HG03575 (cell line): ENCODE measurements at regions not wholly inside any gene's neighbourhood (a gene's known extent, or its start where the extent isn't known, plus 50 kb on each side); places are given as distances from the start of the nearest gene placed in this dataset.
"Not testable (repeated sequence)": the region's sequence is repeated elsewhere in the genome, so short reads cannot be mapped to it uniquely, and the experiment has no call there.

ENCODE experiments used
- ATAC-seq: cut with Tn5 transposase; IDR thresholded peaks from one replicate; pipeline ENCODE4 v1.9.1; 2021; ENCODE audit not compliant: unreplicated experiment, insufficient number of reproducible peaks, low FRiP score; ENCODE audit errors: extremely low read depth

GRCh38 chr15:46897266-46897665 lies 820.0 kb upstream of the SEMA6D start:
- no peak for ATAC-seq

- ATAC-seq, result no peak
These were observed 816.3 kb upstream of the SEMA6D start for GRCh38 chr15:46901001-46901400.

- ATAC-seq, result no peak
These were observed 799.5 kb upstream of the SEMA6D start for GRCh38 chr15:46917721-46918252.

GRCh38 chr15:46918462-46919140 lies 798.7 kb upstream of the SEMA6D start:
- ATAC-seq, result no peak

- ATAC-seq, result no peak
These were observed 795.4 kb upstream of the SEMA6D start for GRCh38 chr15:46921891-46922290.

GRCh38 chr15:46930426-46930825 lies 786.9 kb upstream of the SEMA6D start:
- no peak for ATAC-seq

- no peak for ATAC-seq
These were observed 784.0 kb upstream of the SEMA6D start for GRCh38 chr15:46933332-46933731.

- no peak for ATAC-seq
These were observed 782.5 kb upstream of the SEMA6D start for GRCh38 chr15:46934851-46935250.

- ATAC-seq, result no peak
These were observed 779.1 kb upstream of the SEMA6D start for GRCh38 chr15:46938169-46938568.

- ATAC-seq, result no peak
These were observed 776.1 kb upstream of the SEMA6D start for GRCh38 chr15:46941241-46941640.

- ATAC-seq, result no peak
These were observed 770.4 kb upstream of the SEMA6D start for GRCh38 chr15:46946953-46947352.

GRCh38 chr15:46955576-46955975 lies 761.7 kb upstream of the SEMA6D start:
- ATAC-seq, result no peak

GRCh38 chr15:46956456-46956855 lies 760.8 kb upstream of the SEMA6D start:
- ATAC-seq, result no peak

GRCh38 chr15:46956881-46957280 lies 760.4 kb upstream of the SEMA6D start:
- no peak for ATAC-seq

- ATAC-seq, result no peak
These were observed 756.7 kb upstream of the SEMA6D start for GRCh38 chr15:46960581-46960980.

- ATAC-seq, result no peak
These were observed 755.5 kb upstream of the SEMA6D start for GRCh38 chr15:46961795-46962194.

GRCh38 chr15:46988055-46988454 lies 729.2 kb upstream of the SEMA6D start:
- not testable (repeated sequence) for ATAC-seq

GRCh38 chr15:46996359-46996758 lies 720.9 kb upstream of the SEMA6D start:
- no peak for ATAC-seq

GRCh38 chr15:46997501-46997900 lies 719.8 kb upstream of the SEMA6D start:
- no peak for ATAC-seq

GRCh38 chr15:47003568-47003967 lies 713.7 kb upstream of the SEMA6D start:
- ATAC-seq, result no peak

GRCh38 chr15:47013446-47013845 lies 703.9 kb upstream of the SEMA6D start:
- no peak for ATAC-seq
